ENCODE measurements at regions not wholly inside any gene's neighbourhood (a gene's known extent, or its start where the extent isn't known, plus 50 kb on each side); places are given as distances from the start of the nearest gene placed in this dataset.

DNA sequence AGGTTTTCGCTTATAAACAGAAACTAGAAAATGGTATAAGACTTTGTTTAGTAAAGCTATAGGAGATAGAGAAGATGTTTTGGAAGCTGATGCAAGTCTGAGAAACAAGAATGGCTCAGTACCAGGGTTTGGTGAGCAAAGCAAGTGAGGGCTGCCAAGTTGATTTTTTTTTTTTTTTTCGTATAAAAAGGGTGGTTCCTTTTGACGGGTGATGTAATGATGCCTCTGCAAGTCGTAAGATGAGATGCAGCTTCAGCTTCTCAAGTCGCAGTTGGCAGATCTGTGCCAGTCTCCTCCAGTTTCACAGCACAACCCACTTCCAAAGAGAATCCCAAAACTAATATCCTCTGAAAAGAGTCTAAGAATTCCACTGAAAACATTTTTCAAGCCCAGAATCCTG, 252.8 kb upstream of the CDH4 start:
- CTCF ChIA-PET: interaction anchor here (0.7 to 1.2 kb wide), 2 partner anchors 230 to 255 kb away, joined by 3 to 4 read pairs; no protein-coding TSS in a partner anchor
- H3K27me3 ChIP-seq (ENCODE audit: control insufficient read depth, insufficient read depth, low read length): peaks cover 2% of the 10 kb centered on the region
- TF ChIP-seq, protein P1, sequence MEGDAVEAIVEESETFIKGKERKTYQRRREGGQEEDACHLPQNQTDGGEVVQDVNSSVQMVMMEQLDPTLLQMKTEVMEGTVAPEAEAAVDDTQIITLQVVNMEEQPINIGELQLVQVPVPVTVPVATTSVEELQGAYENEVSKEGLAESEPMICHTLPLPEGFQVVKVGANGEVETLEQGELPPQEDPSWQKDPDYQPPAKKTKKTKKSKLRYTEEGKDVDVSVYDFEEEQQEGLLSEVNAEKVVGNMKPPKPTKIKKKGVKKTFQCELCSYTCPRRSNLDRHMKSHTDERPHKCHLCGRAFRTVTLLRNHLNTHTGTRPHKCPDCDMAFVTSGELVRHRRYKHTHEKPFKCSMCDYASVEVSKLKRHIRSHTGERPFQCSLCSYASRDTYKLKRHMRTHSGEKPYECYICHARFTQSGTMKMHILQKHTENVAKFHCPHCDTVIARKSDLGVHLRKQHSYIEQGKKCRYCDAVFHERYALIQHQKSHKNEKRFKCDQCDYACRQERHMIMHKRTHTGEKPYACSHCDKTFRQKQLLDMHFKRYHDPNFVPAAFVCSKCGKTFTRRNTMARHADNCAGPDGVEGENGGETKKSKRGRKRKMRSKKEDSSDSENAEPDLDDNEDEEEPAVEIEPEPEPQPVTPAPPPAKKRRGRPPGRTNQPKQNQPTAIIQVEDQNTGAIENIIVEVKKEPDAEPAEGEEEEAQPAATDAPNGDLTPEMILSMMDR (IDR thresholded peaks at IDR 0.05; ENCODE audit: low read depth, low read length): no peak
- no peak overlapping the region for H3K27ac ChIP-seq (ENCODE audit: low read depth, low read length)
- DNase-seq (ENCODE audit: low read depth, low spot score): no peak
- no peaks in the 10 kb centered on the region for H3K9me3 ChIP-seq (ENCODE audit: control insufficient read depth, insufficient read depth, low read length)
- H3K4me3 ChIP-seq (ENCODE audit: low read depth, low read length): no peak overlapping the region
- POLR2A ChIA-PET: no interaction called here

DNA sequence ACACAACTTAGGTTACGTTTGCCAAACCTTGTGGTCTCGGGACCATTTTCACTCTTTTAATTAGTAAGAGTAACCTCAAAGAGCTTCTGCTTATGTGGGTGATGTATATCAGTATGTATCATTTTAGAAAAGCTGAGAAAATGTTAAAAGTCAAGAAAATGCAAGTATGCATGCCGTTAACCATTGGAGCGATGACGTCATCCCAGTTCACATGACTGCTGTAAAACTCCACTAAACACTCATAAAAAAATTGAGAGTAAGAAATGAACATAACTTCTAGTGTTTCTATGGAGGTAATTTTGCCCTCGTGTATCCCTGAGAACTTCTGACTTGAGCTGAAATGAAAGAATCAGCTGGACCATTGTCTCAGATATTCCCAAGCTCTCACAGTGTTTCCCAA, 250.0 kb upstream of the CDH4 start:
- DNase-seq (ENCODE audit: low read depth, low spot score): no peak
- Histone ChIP-seq H3K27ac (ENCODE audit: low read depth, low read length) (no peak overlapping the region), H3K4me3 (ENCODE audit: low read depth, low read length) (no peak overlapping the region), H3K9me3 (ENCODE audit: control insufficient read depth, insufficient read depth, low read length) (no peaks in the 10 kb centered on the region), H3K27me3 (ENCODE audit: control insufficient read depth, insufficient read depth, low read length) (no peaks in the 10 kb centered on the region)
- POLR2A ChIA-PET: no interaction called here
- CTCF ChIA-PET: interaction anchor here (1.2 kb wide), 1 partner anchor 8 kb away, joined by 3 read pairs; no protein-coding TSS in a partner anchor
- TF ChIP-seq, protein P1 (IDR thresholded peaks at IDR 0.05; ENCODE audit: low read depth, low read length): no peak

DNA sequence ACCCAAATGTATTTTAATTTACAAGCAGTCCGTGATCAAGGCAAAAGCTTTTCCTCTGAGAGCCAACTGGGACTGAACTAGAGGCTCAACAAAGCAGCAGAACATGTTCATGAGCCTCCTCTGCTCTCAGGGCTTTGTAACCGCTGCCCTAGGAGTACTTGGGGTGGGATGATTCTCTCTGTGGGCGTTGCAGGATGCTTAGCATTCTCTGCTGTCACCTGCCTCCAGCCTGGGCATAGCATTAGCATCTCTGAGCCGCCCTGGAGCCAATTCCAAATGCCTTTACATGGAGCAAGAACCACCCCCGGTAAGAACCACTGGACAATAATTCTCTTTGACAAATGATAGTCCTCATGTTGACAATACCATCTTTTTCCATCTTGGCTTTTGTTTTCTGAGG, 237.6 kb upstream of the CDH4 start:
- Histone ChIP-seq H3K9me3 (ENCODE audit: control insufficient read depth, insufficient read depth, low read length) (peaks cover 4% of the 10 kb centered on the region; the same call in 1 of the 2 replicates), H3K4me3 (ENCODE audit: low read depth, low read length) (no peak overlapping the region), H3K27me3 (ENCODE audit: control insufficient read depth, insufficient read depth, low read length) (no peaks in the 10 kb centered on the region), H3K27ac (ENCODE audit: low read depth, low read length) (no peak overlapping the region)
- ChIA-PET CTCF (no interaction called here), POLR2A (no interaction called here)
- no peak for DNase-seq (ENCODE audit: low read depth, low spot score)
- TF ChIP-seq, protein P1 (IDR thresholded peaks at IDR 0.05; ENCODE audit: low read depth, low read length): no peak

DNA sequence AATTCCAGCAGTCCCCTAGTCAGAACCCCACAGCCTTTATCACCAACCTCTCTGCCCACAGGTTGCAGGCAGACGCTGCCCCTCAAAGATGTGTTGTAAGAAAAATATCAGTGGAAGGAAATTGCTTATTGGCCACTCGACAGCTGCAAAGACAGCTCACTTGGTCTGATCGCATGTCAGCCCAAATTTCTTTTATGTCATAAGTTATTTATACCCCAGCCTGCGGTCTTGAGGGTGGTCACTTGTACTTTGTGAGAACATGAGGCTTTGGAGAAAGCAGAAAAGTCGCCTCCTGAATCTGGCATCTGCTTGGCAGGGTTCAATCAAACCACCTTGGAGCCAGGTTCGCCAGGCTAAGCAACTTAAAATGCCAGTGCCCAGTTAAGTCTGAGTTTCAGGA, 236.5 kb upstream of the CDH4 start:
- Histone ChIP-seq H3K27ac (ENCODE audit: low read depth, low read length) (no peak overlapping the region), H3K4me3 (ENCODE audit: low read depth, low read length) (no peak overlapping the region), H3K9me3 (ENCODE audit: control insufficient read depth, insufficient read depth, low read length) (peaks cover 5% of the 10 kb centered on the region; the same call in 1 of the 2 replicates), H3K27me3 (ENCODE audit: control insufficient read depth, insufficient read depth, low read length) (no peaks in the 10 kb centered on the region)
- no peak for DNase-seq (ENCODE audit: low read depth, low spot score)
- POLR2A ChIA-PET: no interaction called here
- TF ChIP-seq, protein P1 (IDR thresholded peaks at IDR 0.05; ENCODE audit: low read depth, low read length): no peak
- CTCF ChIA-PET: no interaction called here

DNA sequence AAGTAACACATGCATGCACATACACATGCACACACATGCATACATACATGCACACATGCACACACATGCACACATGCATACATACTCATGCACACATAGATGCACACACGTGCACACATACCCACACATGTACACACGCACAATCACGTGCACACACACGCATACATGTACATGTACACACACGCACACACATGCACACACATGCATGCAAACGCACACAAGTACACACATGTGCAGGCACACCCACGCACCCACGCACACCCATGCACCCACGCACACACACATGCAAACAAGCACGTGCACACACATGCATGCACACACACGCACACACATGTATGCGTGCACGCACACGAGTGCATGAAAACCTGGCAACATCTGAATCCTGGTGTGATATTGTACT, 232.7 kb upstream of the CDH4 start:
- no peak for DNase-seq (ENCODE audit: low read depth, low spot score)
- POLR2A ChIA-PET: no interaction called here
- no peak overlapping the region for H3K4me3 ChIP-seq (ENCODE audit: low read depth, low read length)

More for the DNA sequence above, 232.7 kb upstream of the CDH4 start:
- TF ChIP-seq, protein P1 (IDR thresholded peaks at IDR 0.05; ENCODE audit: low read depth, low read length): no peak
- no peak overlapping the region for H3K27ac ChIP-seq (ENCODE audit: low read depth, low read length)
- peaks cover 5% of the 10 kb centered on the region; the same call in 1 of the 2 replicates for H3K9me3 ChIP-seq (ENCODE audit: control insufficient read depth, insufficient read depth, low read length)
- CTCF ChIA-PET: no interaction called here
- no peaks in the 10 kb centered on the region for H3K27me3 ChIP-seq (ENCODE audit: control insufficient read depth, insufficient read depth, low read length)

All from AG04450 (cell line).